ENCODE measurements at regions not wholly inside any gene's neighbourhood (a gene's known extent, or its start where the extent isn't known, plus 50 kb on each side); places are given as distances from the start of the nearest gene placed in this dataset.

- no peaks in the 10 kb centered on the region for H3K9me3 ChIP-seq (ENCODE audit: control insufficient read depth, low read length)
- no peak overlapping the region for H2BK5ac ChIP-seq (ENCODE audit: low read depth, low read length, poor library complexity, severe bottlenecking)
- H3K4ac ChIP-seq (ENCODE audit: low read depth in 1 of 2, low read length in 2 of 2), result no peak overlapping the region
- H3K27ac ChIP-seq (ENCODE audit: low read length, poor library complexity, severe bottlenecking), result no peak overlapping the region
- no peak overlapping the region for H2AFZ ChIP-seq (ENCODE audit: low read depth, low read length)
- no peak overlapping the region for H3K18ac ChIP-seq (ENCODE audit: low read depth in 1 of 2, low read length in 2 of 2)
- H3K4me2 ChIP-seq (ENCODE audit: low read length, poor library complexity, severe bottlenecking), result no peak overlapping the region
- no peak overlapping the region for H2BK12ac ChIP-seq (ENCODE audit: low read length in 2 of 2)
- no peak overlapping the region for H4K8ac ChIP-seq (ENCODE audit: low read length)
- no peaks in the 10 kb centered on the region for H3K79me1 ChIP-seq (replicated peaks; ENCODE audit: low read length, poor library complexity, severe bottlenecking)
- no peak overlapping the region for H3K23ac ChIP-seq (ENCODE audit: low read length in 2 of 2)
- no peak overlapping the region for H3K9ac ChIP-seq (ENCODE audit: low read length)
- no peak overlapping the region for H4K91ac ChIP-seq (ENCODE audit: low read length)
- WGBS, result 86% methylated on average over 1 of the region's 1 CpG
- no peaks in the 10 kb centered on the region for H3K36me3 ChIP-seq (ENCODE audit: control insufficient read depth in 1 of 2, insufficient read depth in 2 of 2, low read depth in 1 of 2, low read length in 2 of 2)
- H3K4me1 ChIP-seq (ENCODE audit: control insufficient read depth, insufficient read depth, low read depth, low read length), result no peaks in the 10 kb centered on the region
- no peaks in the 10 kb centered on the region for H3K27me3 ChIP-seq (ENCODE audit: control insufficient read depth in 1 of 2, insufficient read depth in 1 of 2, low read length in 2 of 2)
- H2BK15ac ChIP-seq (ENCODE audit: low read depth, poor library complexity, severe bottlenecking), result no peak overlapping the region
- peak; percentile 45 for DNase-seq
- H3K14ac ChIP-seq (ENCODE audit: low read length in 2 of 2), result no peak overlapping the region
- no peak overlapping the region for H2AK5ac ChIP-seq (ENCODE audit: low read length, severe bottlenecking)
- no peak overlapping the region for H3K4me3 ChIP-seq (ENCODE audit: insufficient read depth in 1 of 2, low read depth in 1 of 2, low read length in 2 of 2)
- H2BK120ac ChIP-seq (ENCODE audit: low read depth, low read length), result no peak overlapping the region
These were observed 62.4 kb upstream of the STXBP5 start for GRCh38 chr6:147141711-147142308.

- H3K4ac ChIP-seq (ENCODE audit: low read depth in 1 of 2, low read length in 2 of 2), result no peak overlapping the region
- H3K36me3 ChIP-seq (ENCODE audit: control insufficient read depth in 1 of 2, insufficient read depth in 2 of 2, low read depth in 1 of 2, low read length in 2 of 2), result no peaks in the 10 kb centered on the region
- H2AK5ac ChIP-seq (ENCODE audit: low read length, severe bottlenecking), result no peak overlapping the region
- H3K27me3 ChIP-seq (ENCODE audit: control insufficient read depth in 1 of 2, insufficient read depth in 1 of 2, low read length in 2 of 2), result no peaks in the 10 kb centered on the region
- no peak overlapping the region for H2BK12ac ChIP-seq (ENCODE audit: low read length in 2 of 2)
- H3K27ac ChIP-seq (ENCODE audit: low read length, poor library complexity, severe bottlenecking), result no peak overlapping the region
- no peaks in the 10 kb centered on the region for H3K4me1 ChIP-seq (ENCODE audit: control insufficient read depth, insufficient read depth, low read depth, low read length)
- no peak overlapping the region for H3K23ac ChIP-seq (ENCODE audit: low read length in 2 of 2)
- no peak overlapping the region for H4K91ac ChIP-seq (ENCODE audit: low read length)
- no peak overlapping the region for H2BK120ac ChIP-seq (ENCODE audit: low read depth, low read length)
- no peak overlapping the region for H3K14ac ChIP-seq (ENCODE audit: low read length in 2 of 2)
- no peak overlapping the region for H2BK15ac ChIP-seq (ENCODE audit: low read depth, poor library complexity, severe bottlenecking)
- no peak overlapping the region for H3K18ac ChIP-seq (ENCODE audit: low read depth in 1 of 2, low read length in 2 of 2)
- 89% methylated on average over 2 of the region's 3 CpGs for WGBS
- H2BK5ac ChIP-seq (ENCODE audit: low read depth, low read length, poor library complexity, severe bottlenecking), result no peak overlapping the region
- no peak overlapping the region for H4K8ac ChIP-seq (ENCODE audit: low read length)
- H3K4me2 ChIP-seq (ENCODE audit: low read length, poor library complexity, severe bottlenecking), result no peak overlapping the region
- no peaks in the 10 kb centered on the region for H3K9me3 ChIP-seq (ENCODE audit: control insufficient read depth, low read length)
- peak; percentile 20 for DNase-seq
- H3K9ac ChIP-seq (ENCODE audit: low read length), result no peak overlapping the region
- H2AFZ ChIP-seq (ENCODE audit: low read depth, low read length), result no peak overlapping the region
- no peaks in the 10 kb centered on the region for H3K79me1 ChIP-seq (replicated peaks; ENCODE audit: low read length, poor library complexity, severe bottlenecking)
- H3K4me3 ChIP-seq (ENCODE audit: insufficient read depth in 1 of 2, low read depth in 1 of 2, low read length in 2 of 2), result no peak overlapping the region
These were observed 61.5 kb upstream of the STXBP5 start for GRCh38 chr6:147142684-147143245.

GRCh38 chr6:147149092-147149491, 55.1 kb upstream of the STXBP5 start:
- Histone ChIP-seq H3K9me3 (ENCODE audit: control insufficient read depth, low read length) (no peaks in the 10 kb centered on the region), H3K14ac (ENCODE audit: low read length in 2 of 2) (no peak overlapping the region), H4K91ac (ENCODE audit: low read length) (no peak overlapping the region), H2BK12ac (ENCODE audit: low read length in 2 of 2) (no peak overlapping the region), H3K18ac (ENCODE audit: low read depth in 1 of 2, low read length in 2 of 2) (no peak overlapping the region), H3K4me2 (ENCODE audit: low read length, poor library complexity, severe bottlenecking) (no peak overlapping the region), H2AFZ (ENCODE audit: low read depth, low read length) (no peak overlapping the region), H2BK15ac (ENCODE audit: low read depth, poor library complexity, severe bottlenecking) (no peak overlapping the region), H3K4ac (ENCODE audit: low read depth in 1 of 2, low read length in 2 of 2) (no peak overlapping the region), H3K79me1 (replicated peaks; ENCODE audit: low read length, poor library complexity, severe bottlenecking) (no peaks in the 10 kb centered on the region), H2AK5ac (ENCODE audit: low read length, severe bottlenecking) (no peak overlapping the region), H2BK120ac (ENCODE audit: low read depth, low read length) (no peak overlapping the region), H2BK5ac (ENCODE audit: low read depth, low read length, poor library complexity, severe bottlenecking) (no peak overlapping the region), H3K36me3 (ENCODE audit: control insufficient read depth in 1 of 2, insufficient read depth in 2 of 2, low read depth in 1 of 2, low read length in 2 of 2) (no peaks in the 10 kb centered on the region), H3K4me1 (ENCODE audit: control insufficient read depth, insufficient read depth, low read depth, low read length) (no peaks in the 10 kb centered on the region), H3K9ac (ENCODE audit: low read length) (no peak overlapping the region), H4K8ac (ENCODE audit: low read length) (no peak overlapping the region), H3K27ac (ENCODE audit: low read length, poor library complexity, severe bottlenecking) (no peak overlapping the region), H3K4me3 (ENCODE audit: insufficient read depth in 1 of 2, low read depth in 1 of 2, low read length in 2 of 2) (no peak overlapping the region), H3K27me3 (ENCODE audit: control insufficient read depth in 1 of 2, insufficient read depth in 1 of 2, low read length in 2 of 2) (no peaks in the 10 kb centered on the region), H3K23ac (ENCODE audit: low read length in 2 of 2) (no peak overlapping the region)
- 100% methylated on average over 3 of the region's 4 CpGs for WGBS
- DNase-seq, result no peak

GRCh38 chr6:147149826-147150225, 54.4 kb upstream of the STXBP5 start:
- no peak overlapping the region for H3K4me2 ChIP-seq (ENCODE audit: low read length, poor library complexity, severe bottlenecking)
- no CpG with 5 or more reads among the region's 2 CpGs for WGBS
- no peak overlapping the region for H3K14ac ChIP-seq (ENCODE audit: low read length in 2 of 2)
- H3K4ac ChIP-seq (ENCODE audit: low read depth in 1 of 2, low read length in 2 of 2), result no peak overlapping the region
- no peak overlapping the region for H2BK15ac ChIP-seq (ENCODE audit: low read depth, poor library complexity, severe bottlenecking)
- no peak overlapping the region for H2BK12ac ChIP-seq (ENCODE audit: low read length in 2 of 2)
- no peaks in the 10 kb centered on the region for H3K36me3 ChIP-seq (ENCODE audit: control insufficient read depth in 1 of 2, insufficient read depth in 2 of 2, low read depth in 1 of 2, low read length in 2 of 2)
- no peak overlapping the region for H3K23ac ChIP-seq (ENCODE audit: low read length in 2 of 2)
- no peaks in the 10 kb centered on the region for H3K27me3 ChIP-seq (ENCODE audit: control insufficient read depth in 1 of 2, insufficient read depth in 1 of 2, low read length in 2 of 2)
- H2BK120ac ChIP-seq (ENCODE audit: low read depth, low read length), result no peak overlapping the region
- H4K91ac ChIP-seq (ENCODE audit: low read length), result no peak overlapping the region
- H2AK5ac ChIP-seq (ENCODE audit: low read length, severe bottlenecking), result no peak overlapping the region
- no peak overlapping the region for H3K9ac ChIP-seq (ENCODE audit: low read length)
- H2AFZ ChIP-seq (ENCODE audit: low read depth, low read length), result no peak overlapping the region
- no peak for DNase-seq
- H3K9me3 ChIP-seq (ENCODE audit: control insufficient read depth, low read length), result no peaks in the 10 kb centered on the region
- no peak overlapping the region for H2BK5ac ChIP-seq (ENCODE audit: low read depth, low read length, poor library complexity, severe bottlenecking)
- H3K27ac ChIP-seq (ENCODE audit: low read length, poor library complexity, severe bottlenecking), result no peak overlapping the region
- H3K4me1 ChIP-seq (ENCODE audit: control insufficient read depth, insufficient read depth, low read depth, low read length), result peaks cover 2% of the 10 kb centered on the region
- no peaks in the 10 kb centered on the region for H3K79me1 ChIP-seq (replicated peaks; ENCODE audit: low read length, poor library complexity, severe bottlenecking)
- H4K8ac ChIP-seq (ENCODE audit: low read length), result no peak overlapping the region
- H3K4me3 ChIP-seq (ENCODE audit: insufficient read depth in 1 of 2, low read depth in 1 of 2, low read length in 2 of 2), result no peak overlapping the region
- H3K18ac ChIP-seq (ENCODE audit: low read depth in 1 of 2, low read length in 2 of 2), result no peak overlapping the region

Data from mesenchymal stem cell (in vitro differentiated cells and primary cell).